ENCODE measurements at regions not wholly inside any gene's neighbourhood (a gene's known extent, or its start where the extent isn't known, plus 50 kb on each side); places are given as distances from the start of the nearest gene placed in this dataset.
"Not testable (repeated sequence)": the region's sequence is repeated elsewhere in the genome, so short reads cannot be mapped to it uniquely, and the experiment has no call there.

- no peak for DNase-seq
Measured at GRCh38 chr2:150693556-150693955, 206.1 kb upstream of the RND3 start.

- DNase-seq = no peak
Measured at GRCh38 chr2:150690870-150691269, 203.4 kb upstream of the RND3 start.

GRCh38 chr2:150690261-150690660, 202.8 kb upstream of the RND3 start:
- no peak for DNase-seq

GRCh38 chr2:150689590-150689989, 202.1 kb upstream of the RND3 start:
- no peak for DNase-seq

- DNase-seq = no peak
Measured at GRCh38 chr2:150688016-150688415, 200.5 kb upstream of the RND3 start.

- DNase-seq = no peak
Measured at GRCh38 chr2:150686391-150686790, 198.9 kb upstream of the RND3 start.

GRCh38 chr2:150681120-150681804, 193.8 kb upstream of the RND3 start:
- DNase-seq = peak; percentile 67

GRCh38 chr2:150679456-150680120, 192.1 kb upstream of the RND3 start:
- no peak for DNase-seq

GRCh38 chr2:150677551-150677950, 190.1 kb upstream of the RND3 start:
- no peak for DNase-seq

- DNase-seq = no peak
Measured at GRCh38 chr2:150676747-150677383, 189.4 kb upstream of the RND3 start.

- no peak for DNase-seq
Measured at GRCh38 chr2:150675807-150676206, 188.3 kb upstream of the RND3 start.

- no peak for DNase-seq
Measured at GRCh38 chr2:150674283-150674682, 186.8 kb upstream of the RND3 start.

- no peak for DNase-seq
Measured at GRCh38 chr2:150672311-150672710, 184.8 kb upstream of the RND3 start.

- DNase-seq = no peak
Measured at GRCh38 chr2:150669492-150669891, 182.0 kb upstream of the RND3 start.

GRCh38 chr2:150667039-150667438, 179.6 kb upstream of the RND3 start:
- DNase-seq = not testable (repeated sequence)

GRCh38 chr2:150663143-150663542, 175.7 kb upstream of the RND3 start:
- no peak for DNase-seq

GRCh38 chr2:150656002-150656401, 168.5 kb upstream of the RND3 start:
- no peak for DNase-seq

GRCh38 chr2:150653351-150653750, 165.9 kb upstream of the RND3 start:
- no peak for DNase-seq

GRCh38 chr2:150647943-150648342, 160.5 kb upstream of the RND3 start:
- DNase-seq = no peak

- no peak for DNase-seq
Measured at GRCh38 chr2:150646746-150647145, 159.3 kb upstream of the RND3 start.

- no peak for DNase-seq
Measured at GRCh38 chr2:150644298-150645067, 157.0 kb upstream of the RND3 start.

GRCh38 chr2:150643114-150643725, 155.8 kb upstream of the RND3 start:
- DNase-seq = no peak

GRCh38 chr2:150640039-150640438, 152.6 kb upstream of the RND3 start:
- DNase-seq = no peak
